A673 (cell line): ENCODE measurements at regions not wholly inside any gene's neighbourhood (a gene's known extent, or its start where the extent isn't known, plus 50 kb on each side); places are given as distances from the start of the nearest gene placed in this dataset.

ENCODE experiments used
- EZH2 ChIP-seq: fragments of 200-600 bp; sonication (generic); IDR thresholded peaks from 2 replicates; pipeline ENCODE4 v1.6.1; 2017; ENCODE audit warnings: borderline replicate concordance, low read depth, mild to moderate bottlenecking, mixed read lengths, antibody characterized with exemption, low read length; ENCODE audit not compliant: poor library complexity, severe bottlenecking
- TF ChIP-seq, protein P1 (sequence below): fragments of 300-800, 200-600 bp; sonication (generic); conservative IDR thresholded peaks from 2 replicates; pipeline ENCODE4 v1.5.1; 2017; ENCODE audit warnings: low read depth, mild to moderate bottlenecking, antibody characterized with exemption, low read length, moderate library complexity, mixed read lengths

DNA sequence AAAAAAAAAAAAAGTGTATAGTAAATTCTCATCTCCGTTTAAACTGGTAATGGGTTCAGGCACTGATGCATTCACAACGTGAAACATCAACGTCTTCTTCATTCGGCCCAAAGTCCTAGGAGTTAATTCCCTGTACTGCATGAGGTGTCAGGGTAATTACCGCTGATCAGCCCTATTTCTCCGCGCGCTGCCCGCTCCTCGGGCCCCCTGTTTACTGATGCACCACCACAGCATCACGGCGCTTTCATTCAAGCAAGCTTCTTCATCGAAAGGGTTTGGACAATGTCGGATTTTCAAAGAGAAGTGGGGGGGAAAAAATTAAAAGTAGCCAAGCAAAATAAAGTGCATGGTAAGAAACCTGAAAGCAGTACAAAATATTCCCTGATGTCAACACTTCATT lies 352.0 kb upstream of the POU3F3 start:
- TF ChIP-seq, protein P1, sequence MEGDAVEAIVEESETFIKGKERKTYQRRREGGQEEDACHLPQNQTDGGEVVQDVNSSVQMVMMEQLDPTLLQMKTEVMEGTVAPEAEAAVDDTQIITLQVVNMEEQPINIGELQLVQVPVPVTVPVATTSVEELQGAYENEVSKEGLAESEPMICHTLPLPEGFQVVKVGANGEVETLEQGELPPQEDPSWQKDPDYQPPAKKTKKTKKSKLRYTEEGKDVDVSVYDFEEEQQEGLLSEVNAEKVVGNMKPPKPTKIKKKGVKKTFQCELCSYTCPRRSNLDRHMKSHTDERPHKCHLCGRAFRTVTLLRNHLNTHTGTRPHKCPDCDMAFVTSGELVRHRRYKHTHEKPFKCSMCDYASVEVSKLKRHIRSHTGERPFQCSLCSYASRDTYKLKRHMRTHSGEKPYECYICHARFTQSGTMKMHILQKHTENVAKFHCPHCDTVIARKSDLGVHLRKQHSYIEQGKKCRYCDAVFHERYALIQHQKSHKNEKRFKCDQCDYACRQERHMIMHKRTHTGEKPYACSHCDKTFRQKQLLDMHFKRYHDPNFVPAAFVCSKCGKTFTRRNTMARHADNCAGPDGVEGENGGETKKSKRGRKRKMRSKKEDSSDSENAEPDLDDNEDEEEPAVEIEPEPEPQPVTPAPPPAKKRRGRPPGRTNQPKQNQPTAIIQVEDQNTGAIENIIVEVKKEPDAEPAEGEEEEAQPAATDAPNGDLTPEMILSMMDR = no peak
- no peak for TF ChIP-seq EZH2
